Hematopoietic multipotent progenitor cell treated with erythropoietin and hydrocortisone succinate and interleukin-3 and kit ligand, for 4 days (in vitro differentiated cells): ENCODE measurements at regions not wholly inside any gene's neighbourhood (a gene's known extent, or its start where the extent isn't known, plus 50 kb on each side); places are given as distances from the start of the nearest gene placed in this dataset.

Experiments
- DNase-seq: peaks from one replicate; pipeline ENCODE4 v3.0.0-alpha.2; 2015

- DNase-seq, result peak; percentile 50
Observed at GRCh38 chr7:12741951-12742575, 54.6 kb downstream of the ARL4A start.

GRCh38 chr7:12746211-12746610 lies 58.8 kb downstream of the ARL4A start:
- DNase-seq, result no peak

GRCh38 chr7:12747687-12748306 lies 60.4 kb downstream of the ARL4A start:
- no peak for DNase-seq

GRCh38 chr7:12749069-12749468 lies 61.6 kb downstream of the ARL4A start:
- no peak for DNase-seq

- DNase-seq, result no peak
Observed at GRCh38 chr7:12749746-12750145, 62.3 kb downstream of the ARL4A start.

GRCh38 chr7:12751764-12752163 lies 64.3 kb downstream of the ARL4A start:
- no peak for DNase-seq

GRCh38 chr7:12754179-12754578 lies 66.7 kb downstream of the ARL4A start:
- no peak for DNase-seq

- DNase-seq, result no peak
Observed at GRCh38 chr7:12756821-12757220, 69.4 kb downstream of the ARL4A start.

GRCh38 chr7:12757443-12757842 lies 70.0 kb downstream of the ARL4A start:
- DNase-seq, result no peak

GRCh38 chr7:12759151-12759550 lies 71.7 kb downstream of the ARL4A start:
- no peak for DNase-seq

GRCh38 chr7:12761111-12761510 lies 73.7 kb downstream of the ARL4A start:
- DNase-seq, result no peak

GRCh38 chr7:12761691-12762090 lies 74.3 kb downstream of the ARL4A start:
- DNase-seq, result no peak

- no peak for DNase-seq
Observed at GRCh38 chr7:12764458-12764891, 77.0 kb downstream of the ARL4A start.

- DNase-seq, result no peak
Observed at GRCh38 chr7:12765431-12766100, 78.1 kb downstream of the ARL4A start.

GRCh38 chr7:12766416-12766815 lies 79.0 kb downstream of the ARL4A start:
- DNase-seq, result no peak

- no peak for DNase-seq
Observed at GRCh38 chr7:12768948-12769347, 81.5 kb downstream of the ARL4A start.

GRCh38 chr7:12769444-12769843 lies 82.0 kb downstream of the ARL4A start:
- no peak for DNase-seq

GRCh38 chr7:12770227-12770975 lies 83.0 kb downstream of the ARL4A start:
- DNase-seq, result no peak

- peak; percentile 50 for DNase-seq
Observed at GRCh38 chr7:12771378-12771877, 84.0 kb downstream of the ARL4A start.

- DNase-seq, result no peak
Observed at GRCh38 chr7:12772768-12773167, 85.3 kb downstream of the ARL4A start.

- DNase-seq, result no peak
Observed at GRCh38 chr7:12777257-12777656, 89.8 kb downstream of the ARL4A start.

- no peak for DNase-seq
Observed at GRCh38 chr7:12779947-12780346, 92.5 kb downstream of the ARL4A start.

GRCh38 chr7:12783421-12784095 lies 96.1 kb downstream of the ARL4A start:
- DNase-seq, result no peak
